ENCODE measurements at regions not wholly inside any gene's neighbourhood (a gene's known extent, or its start where the extent isn't known, plus 50 kb on each side); places are given as distances from the start of the nearest gene placed in this dataset.

GRCh38 chr18:44370861-44371260 is 309.8 kb upstream of the SETBP1 start:
- no peak for DNase-seq (ENCODE audit: low read depth, low spot score)
- in situ Hi-C loops (cut with HindIII; ENCODE audit: low pct_unique_long_range_greater_than_20kb, low sequenced_read_pairs) = no loop called here

- in situ Hi-C loops (cut with HindIII; ENCODE audit: low pct_unique_long_range_greater_than_20kb, low sequenced_read_pairs) = no loop called here
- DNase-seq (ENCODE audit: low read depth, low spot score) = no peak
Observed at GRCh38 chr18:44374966-44375365, 305.7 kb upstream of the SETBP1 start.

- in situ Hi-C loops (cut with HindIII; ENCODE audit: low pct_unique_long_range_greater_than_20kb, low sequenced_read_pairs) = no loop called here
- DNase-seq (ENCODE audit: low read depth, low spot score) = no peak
Observed at GRCh38 chr18:44386401-44386800, 294.3 kb upstream of the SETBP1 start.

- in situ Hi-C loops (cut with HindIII; ENCODE audit: low pct_unique_long_range_greater_than_20kb, low sequenced_read_pairs) = no loop called here
- DNase-seq (ENCODE audit: low read depth, low spot score) = no peak
Observed at GRCh38 chr18:44388329-44388728, 292.4 kb upstream of the SETBP1 start.

GRCh38 chr18:44392933-44393332 is 287.8 kb upstream of the SETBP1 start:
- in situ Hi-C loops (cut with HindIII; ENCODE audit: low pct_unique_long_range_greater_than_20kb, low sequenced_read_pairs) = no loop called here
- DNase-seq (ENCODE audit: low read depth, low spot score) = no peak

- in situ Hi-C loops (cut with HindIII; ENCODE audit: low pct_unique_long_range_greater_than_20kb, low sequenced_read_pairs) = no loop called here
- DNase-seq (ENCODE audit: low read depth, low spot score) = no peak
Observed at GRCh38 chr18:44393406-44393805, 287.3 kb upstream of the SETBP1 start.

GRCh38 chr18:44396550-44396949 is 284.1 kb upstream of the SETBP1 start:
- no peak for DNase-seq (ENCODE audit: low read depth, low spot score)

GRCh38 chr18:44409071-44409470 is 271.6 kb upstream of the SETBP1 start:
- no peak for DNase-seq (ENCODE audit: low read depth, low spot score)
- in situ Hi-C loops (cut with HindIII; ENCODE audit: low pct_unique_long_range_greater_than_20kb, low sequenced_read_pairs) = no loop called here

More at GRCh38 chr18:44396550-44396949, 284.1 kb upstream of the SETBP1 start:
- in situ Hi-C loops (cut with HindIII; ENCODE audit: low pct_unique_long_range_greater_than_20kb, low sequenced_read_pairs) = no loop called here

- in situ Hi-C loops (cut with HindIII; ENCODE audit: low pct_unique_long_range_greater_than_20kb, low sequenced_read_pairs) = no loop called here
Observed at GRCh38 chr18:44409515-44409914, 271.2 kb upstream of the SETBP1 start.

GRCh38 chr18:44410740-44411139 is 269.9 kb upstream of the SETBP1 start:
- DNase-seq (ENCODE audit: low read depth, low spot score) = no peak
- in situ Hi-C loops (cut with HindIII; ENCODE audit: low pct_unique_long_range_greater_than_20kb, low sequenced_read_pairs) = no loop called here

More at GRCh38 chr18:44409515-44409914, 271.2 kb upstream of the SETBP1 start:
- no peak for DNase-seq (ENCODE audit: low read depth, low spot score)

- in situ Hi-C loops (cut with HindIII; ENCODE audit: low pct_unique_long_range_greater_than_20kb, low sequenced_read_pairs) = no loop called here
- no peak for DNase-seq (ENCODE audit: low read depth, low spot score)
Observed at GRCh38 chr18:44411262-44411905, 269.3 kb upstream of the SETBP1 start.

GRCh38 chr18:44411976-44412375 is 268.7 kb upstream of the SETBP1 start:
- no peak for DNase-seq (ENCODE audit: low read depth, low spot score)
- in situ Hi-C loops (cut with HindIII; ENCODE audit: low pct_unique_long_range_greater_than_20kb, low sequenced_read_pairs) = no loop called here

GRCh38 chr18:44423814-44424644 is 256.7 kb upstream of the SETBP1 start:
- DNase-seq (ENCODE audit: low read depth, low spot score) = no peak
- in situ Hi-C loops (cut with HindIII; ENCODE audit: low pct_unique_long_range_greater_than_20kb, low sequenced_read_pairs) = no loop called here

GRCh38 chr18:44424645-44425035 is 256.0 kb upstream of the SETBP1 start:
- in situ Hi-C loops (cut with HindIII; ENCODE audit: low pct_unique_long_range_greater_than_20kb, low sequenced_read_pairs) = no loop called here
- no peak for DNase-seq (ENCODE audit: low read depth, low spot score)

- DNase-seq (ENCODE audit: low read depth, low spot score) = no peak
- in situ Hi-C loops (cut with HindIII; ENCODE audit: low pct_unique_long_range_greater_than_20kb, low sequenced_read_pairs) = no loop called here
Observed at GRCh38 chr18:44425161-44425560, 255.5 kb upstream of the SETBP1 start.

- DNase-seq (ENCODE audit: low read depth, low spot score) = no peak
- in situ Hi-C loops (cut with HindIII; ENCODE audit: low pct_unique_long_range_greater_than_20kb, low sequenced_read_pairs) = no loop called here
Observed at GRCh38 chr18:44437603-44438002, 243.1 kb upstream of the SETBP1 start.

- no peak for DNase-seq (ENCODE audit: low read depth, low spot score)
- in situ Hi-C loops (cut with HindIII; ENCODE audit: low pct_unique_long_range_greater_than_20kb, low sequenced_read_pairs) = no loop called here
Observed at GRCh38 chr18:44450226-44450625, 230.5 kb upstream of the SETBP1 start.

- in situ Hi-C loops (cut with HindIII; ENCODE audit: low pct_unique_long_range_greater_than_20kb, low sequenced_read_pairs) = no loop called here
- no peak for DNase-seq (ENCODE audit: low read depth, low spot score)
Observed at GRCh38 chr18:44452346-44452745, 228.3 kb upstream of the SETBP1 start.

GRCh38 chr18:44453505-44453904 is 227.2 kb upstream of the SETBP1 start:
- DNase-seq (ENCODE audit: low read depth, low spot score) = no peak
- in situ Hi-C loops (cut with HindIII; ENCODE audit: low pct_unique_long_range_greater_than_20kb, low sequenced_read_pairs) = no loop called here
